ENCODE measurements at regions not wholly inside any gene's neighbourhood (a gene's known extent, or its start where the extent isn't known, plus 50 kb on each side); places are given as distances from the start of the nearest gene placed in this dataset.

- H3K4me1 ChIP-seq (replicated peaks in 1 of 2), result no peaks in the 10 kb centered on the region
- WGBS, 4 donors, result 96 to 100% (median 100%) methylated on average over 1 of the region's 1 CpG
- no peak overlapping the region for H3K4me3 ChIP-seq
- intact Hi-C loops (cut with DNase I), result no loop called here
- H3K27ac ChIP-seq, result no peak overlapping the region
- TF ChIP-seq, protein P1, sequence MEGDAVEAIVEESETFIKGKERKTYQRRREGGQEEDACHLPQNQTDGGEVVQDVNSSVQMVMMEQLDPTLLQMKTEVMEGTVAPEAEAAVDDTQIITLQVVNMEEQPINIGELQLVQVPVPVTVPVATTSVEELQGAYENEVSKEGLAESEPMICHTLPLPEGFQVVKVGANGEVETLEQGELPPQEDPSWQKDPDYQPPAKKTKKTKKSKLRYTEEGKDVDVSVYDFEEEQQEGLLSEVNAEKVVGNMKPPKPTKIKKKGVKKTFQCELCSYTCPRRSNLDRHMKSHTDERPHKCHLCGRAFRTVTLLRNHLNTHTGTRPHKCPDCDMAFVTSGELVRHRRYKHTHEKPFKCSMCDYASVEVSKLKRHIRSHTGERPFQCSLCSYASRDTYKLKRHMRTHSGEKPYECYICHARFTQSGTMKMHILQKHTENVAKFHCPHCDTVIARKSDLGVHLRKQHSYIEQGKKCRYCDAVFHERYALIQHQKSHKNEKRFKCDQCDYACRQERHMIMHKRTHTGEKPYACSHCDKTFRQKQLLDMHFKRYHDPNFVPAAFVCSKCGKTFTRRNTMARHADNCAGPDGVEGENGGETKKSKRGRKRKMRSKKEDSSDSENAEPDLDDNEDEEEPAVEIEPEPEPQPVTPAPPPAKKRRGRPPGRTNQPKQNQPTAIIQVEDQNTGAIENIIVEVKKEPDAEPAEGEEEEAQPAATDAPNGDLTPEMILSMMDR (IDR thresholded peaks at IDR 0.05), result no peak
- TF ChIP-seq POLR2A (IDR thresholded peaks at IDR 0.05), result no peak
- no peaks in the 10 kb centered on the region for H3K27me3 ChIP-seq
- DNase-seq, result no peak
- H3K9me3 ChIP-seq (replicated peaks in 1 of 3), result no peaks in the 10 kb centered on the region
- no peaks in the 10 kb centered on the region for H3K36me3 ChIP-seq (replicated peaks in 1 of 2)
Measured at GRCh38 chr4:81638698-81639097, 167.0 kb upstream of the RASGEF1B start.

DNA sequence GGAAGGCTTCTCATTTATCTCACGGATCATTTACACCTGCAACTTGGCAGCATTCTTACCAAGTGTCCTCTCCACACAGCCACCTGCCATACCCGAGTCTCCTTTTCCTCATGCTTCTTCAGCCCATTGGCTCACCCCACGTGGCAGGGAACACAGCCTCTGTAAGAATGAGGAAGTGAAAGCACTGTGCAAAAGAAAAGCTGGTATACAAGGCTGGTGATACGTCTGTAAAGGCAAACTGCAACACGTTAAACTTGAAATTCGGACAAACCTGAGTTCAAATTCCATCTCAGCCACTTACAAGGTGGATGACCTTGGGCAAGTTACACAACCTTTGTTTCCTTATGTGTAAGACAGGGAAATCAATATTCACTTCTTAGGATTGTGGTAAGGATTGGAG lies 164.0 kb upstream of the RASGEF1B start:
- H3K9me3 ChIP-seq (replicated peaks in 1 of 3), result no peaks in the 10 kb centered on the region
- no peaks in the 10 kb centered on the region for H3K4me1 ChIP-seq (replicated peaks in 1 of 2)
- no peaks in the 10 kb centered on the region for H3K27me3 ChIP-seq
- peak overlapping the region in 1 of 5 donors; percentile 61 for H3K27ac ChIP-seq
- peak; percentile 19 to 62 (median 41) for DNase-seq
- no peak for TF ChIP-seq POLR2A (IDR thresholded peaks at IDR 0.05)
- TF ChIP-seq, protein P1 (IDR thresholded peaks at IDR 0.05), result no peak
- WGBS, 4 donors, result 44 to 54% (median 53%) methylated on average over 6 of the region's 6 CpGs
- H3K4me3 ChIP-seq, result no peak overlapping the region
- no peaks in the 10 kb centered on the region for H3K36me3 ChIP-seq (replicated peaks in 1 of 2)
- intact Hi-C loops (cut with DNase I), result no loop called here

DNA sequence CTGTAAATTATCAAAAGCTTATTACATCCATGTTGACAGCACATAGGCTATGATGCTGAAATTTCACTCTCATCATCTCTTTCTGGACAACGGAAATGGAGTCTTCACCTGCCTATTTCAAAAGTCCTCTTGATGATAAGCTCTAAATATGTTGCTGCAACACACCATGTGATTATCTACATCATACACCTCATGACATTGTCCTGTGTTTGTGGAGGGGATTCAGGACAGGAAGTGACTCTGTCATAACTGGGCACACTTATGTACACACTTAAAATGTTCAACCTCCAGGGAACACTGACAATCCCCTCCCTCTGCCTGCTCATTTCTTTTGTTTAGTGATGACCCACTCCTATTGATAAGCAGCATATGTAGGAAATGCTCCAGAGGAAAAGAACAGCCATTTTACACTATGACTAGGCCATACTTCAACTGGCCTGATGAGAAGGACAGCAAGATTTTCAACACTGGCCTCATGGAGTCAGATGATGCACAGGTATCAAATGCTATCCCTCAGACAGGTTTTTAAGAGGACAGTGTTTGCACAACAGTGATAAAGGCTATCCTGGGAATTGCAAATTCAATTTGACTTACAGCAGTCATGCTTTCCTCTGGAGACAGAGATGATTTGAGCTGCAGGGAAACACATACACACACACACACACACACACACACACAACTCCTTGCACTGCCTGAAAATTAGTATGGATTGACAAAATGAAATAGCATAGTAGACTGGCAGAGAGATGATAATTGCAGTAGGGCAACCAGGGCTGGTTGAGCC lies 163.3 kb upstream of the RASGEF1B start:
- Histone ChIP-seq H3K27ac (no peak overlapping the region), H3K27me3 (no peaks in the 10 kb centered on the region), H3K9me3 (replicated peaks in 1 of 3) (no peaks in the 10 kb centered on the region), H3K4me3 (no peak overlapping the region), H3K4me1 (replicated peaks in 1 of 2) (no peaks in the 10 kb centered on the region), H3K36me3 (replicated peaks in 1 of 2) (no peaks in the 10 kb centered on the region)
- WGBS, 4 donors, result 47 to 82% (median 75%) methylated on average over 1 of the region's 1 CpG
- TF ChIP-seq POLR2A (IDR thresholded peaks at IDR 0.05), result no peak
- TF ChIP-seq, protein P1 (IDR thresholded peaks at IDR 0.05), result no peak
- intact Hi-C loops (cut with DNase I), result no loop called here
- no peak for DNase-seq

DNA sequence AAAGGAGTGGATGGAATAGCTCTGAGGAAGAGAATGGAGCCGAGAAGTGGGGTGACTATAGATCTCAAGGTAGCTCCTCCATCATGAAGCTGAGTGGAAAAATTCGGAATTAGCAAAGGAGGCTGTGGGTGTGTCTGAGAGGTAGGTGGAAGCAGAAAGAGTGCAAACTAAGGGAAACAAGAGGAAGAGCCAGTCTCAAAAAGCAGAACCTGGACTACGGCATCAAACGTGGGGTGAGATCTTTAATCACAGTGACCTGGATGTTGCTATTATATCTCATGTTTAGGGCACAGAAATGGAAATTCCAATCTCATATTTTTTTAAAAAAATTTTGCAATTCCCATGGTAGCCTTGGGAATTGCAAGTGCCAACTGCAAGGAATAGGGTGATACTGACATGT lies 162.5 kb upstream of the RASGEF1B start:
- no peak for DNase-seq
- TF ChIP-seq, protein P1 (IDR thresholded peaks at IDR 0.05), result no peak
- no peak for TF ChIP-seq POLR2A (IDR thresholded peaks at IDR 0.05)
- no peaks in the 10 kb centered on the region for H3K9me3 ChIP-seq (replicated peaks in 1 of 3)
- no peaks in the 10 kb centered on the region for H3K36me3 ChIP-seq (replicated peaks in 1 of 2)
- H3K27me3 ChIP-seq, result no peaks in the 10 kb centered on the region
- H3K4me3 ChIP-seq, result no peak overlapping the region
- no peaks in the 10 kb centered on the region for H3K4me1 ChIP-seq (replicated peaks in 1 of 2)
- intact Hi-C loops (cut with DNase I), result no loop called here
- H3K27ac ChIP-seq, result no peak overlapping the region
- 69 to 77% (median 73%) methylated on average over 4 of the region's 4 CpGs for WGBS, 4 donors
